Stimulated activated CD4-positive, alpha-beta T cell treated with anti-CD3 and anti-CD28 coated beads, Interleukin-12 subunit alpha, Interleukin-12 subunit beta, amount 100 ng/mL, for 4 hours (primary cell): ENCODE measurements at regions not wholly inside any gene's neighbourhood (a gene's known extent, or its start where the extent isn't known, plus 50 kb on each side); places are given as distances from the start of the nearest gene placed in this dataset.
"Not testable (repeated sequence)": the region's sequence is repeated elsewhere in the genome, so short reads cannot be mapped to it uniquely, and the experiment has no call there.

Experiments used
- DNase-seq: peaks from one replicate; pipeline ENCODE4 v3.0.0-alpha.2; 2020

DNA sequence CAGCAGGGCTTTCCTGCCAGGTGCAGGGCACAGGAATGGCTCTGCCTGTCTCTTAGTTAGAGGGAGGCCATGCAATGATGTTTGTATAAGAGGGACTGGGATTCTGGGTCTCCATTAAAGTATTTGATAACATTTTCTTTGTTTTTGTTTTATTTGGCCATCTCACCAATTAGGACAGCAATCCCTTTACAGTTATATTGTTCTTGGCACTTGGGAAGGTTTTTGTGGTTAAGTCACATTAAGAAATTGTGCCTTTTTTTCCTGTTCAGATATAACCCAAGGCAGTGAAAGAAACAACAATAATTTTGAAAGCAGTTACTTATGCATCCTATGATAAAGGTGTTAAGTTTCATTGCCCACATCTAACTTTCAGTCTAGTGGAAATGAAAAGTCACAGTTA is 237.4 kb upstream of the PRSS58 start:
- not testable (repeated sequence) for DNase-seq

DNA sequence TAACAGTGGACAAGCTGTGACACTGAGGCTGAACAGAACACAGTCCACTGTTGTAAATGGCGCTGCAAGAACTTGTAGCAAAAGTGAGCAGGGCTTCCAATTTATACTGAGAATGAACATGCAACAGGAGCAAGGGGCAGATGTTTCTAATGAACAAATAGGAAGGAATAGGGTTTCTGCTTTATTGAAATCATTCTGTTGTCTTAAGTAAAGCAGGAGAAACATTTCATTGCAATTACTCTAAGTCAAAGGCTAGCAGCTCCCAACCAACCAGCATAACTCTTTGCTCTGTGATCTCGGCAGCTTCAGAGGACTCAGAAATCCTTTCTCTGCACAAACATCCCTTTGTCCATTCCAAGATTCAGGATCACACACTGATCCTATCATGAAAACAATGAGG is 236.2 kb upstream of the PRSS58 start:
- DNase-seq: no peak

DNA sequence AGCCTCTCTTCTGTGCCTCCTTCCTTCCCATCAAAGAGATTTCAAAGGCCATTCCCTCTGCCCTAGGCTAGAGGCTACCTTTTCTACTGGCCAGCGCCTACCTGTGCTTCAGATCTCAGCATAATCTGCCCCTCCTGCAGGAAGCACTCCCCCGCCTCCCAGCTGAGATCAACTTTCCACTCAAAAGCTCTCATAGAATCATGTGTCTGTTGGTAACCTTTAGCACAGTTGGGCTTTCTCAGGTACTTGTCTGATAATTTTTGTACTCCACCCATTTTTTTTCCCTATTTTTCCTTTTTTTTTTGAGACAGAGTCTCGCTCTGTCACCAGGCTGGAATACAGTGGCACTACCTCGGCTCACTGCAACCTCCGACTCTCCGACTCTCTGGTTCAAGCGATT is 231.0 kb upstream of the PRSS58 start:
- DNase-seq: no peak

DNA sequence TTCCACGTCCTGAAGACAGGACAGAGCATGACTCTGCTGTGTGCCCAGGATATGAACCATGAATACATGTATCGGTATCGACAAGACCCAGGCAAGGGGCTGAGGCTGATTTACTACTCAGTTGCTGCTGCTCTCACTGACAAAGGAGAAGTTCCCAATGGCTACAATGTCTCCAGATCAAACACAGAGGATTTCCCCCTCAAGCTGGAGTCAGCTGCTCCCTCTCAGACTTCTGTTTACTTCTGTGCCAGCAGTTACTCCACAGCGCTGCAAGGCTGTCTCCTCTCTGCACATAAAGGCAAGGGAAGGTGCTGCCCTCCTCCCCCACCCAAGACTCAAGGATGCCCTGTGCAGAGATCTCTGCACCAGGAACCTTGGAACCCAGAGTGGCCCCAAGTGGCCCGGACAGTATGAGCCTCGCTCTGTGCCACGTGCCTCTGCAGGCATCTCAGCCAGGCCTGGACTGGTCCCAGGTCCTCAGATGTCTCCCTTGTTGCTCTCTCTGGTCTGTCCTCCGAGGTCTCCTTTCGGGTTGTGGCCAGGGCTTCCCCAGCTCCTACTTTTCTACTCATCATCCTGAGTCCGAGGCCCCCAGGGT is 230.3 kb upstream of the PRSS58 start:
- no peak for DNase-seq

DNA sequence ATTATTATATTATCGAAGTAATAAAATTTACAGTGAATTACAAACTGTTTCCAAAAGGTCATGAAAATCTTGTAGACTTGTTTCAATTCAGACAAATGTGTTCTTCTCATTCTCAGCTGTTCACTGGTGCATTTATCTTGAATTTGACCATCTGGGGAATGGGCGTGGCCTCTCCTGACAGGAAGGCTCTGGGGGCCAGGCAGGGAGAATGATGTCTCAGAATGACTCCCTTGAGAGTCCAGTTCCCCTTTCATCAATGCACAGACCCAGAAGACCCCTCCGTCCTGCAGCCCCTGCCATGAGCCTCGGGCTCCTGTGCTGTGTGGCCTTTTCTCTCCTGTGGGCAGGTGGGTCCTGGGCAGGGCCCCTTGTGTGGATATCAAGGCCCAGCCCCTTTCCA is 229.7 kb upstream of the PRSS58 start:
- not testable (repeated sequence) for DNase-seq

DNA sequence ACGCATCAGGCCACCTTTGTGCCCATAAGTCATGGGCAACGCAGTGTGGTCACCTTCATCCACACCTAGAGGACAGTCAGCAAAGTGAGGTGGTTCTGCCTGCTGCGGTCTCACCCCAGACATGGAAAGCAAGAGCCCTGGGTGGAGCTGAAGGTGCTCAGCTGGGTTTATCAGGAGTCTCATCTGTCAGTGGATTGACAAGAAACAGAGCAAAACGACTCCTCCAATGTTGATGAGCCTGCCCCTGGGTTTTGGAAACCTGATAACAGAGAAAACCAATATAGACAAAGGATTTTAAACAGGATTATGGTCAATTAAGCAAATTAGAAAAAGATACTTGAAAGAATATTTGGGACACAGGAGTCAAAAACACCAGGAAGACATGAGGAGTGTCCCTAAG is 229.3 kb upstream of the PRSS58 start:
- DNase-seq: no peak

DNA sequence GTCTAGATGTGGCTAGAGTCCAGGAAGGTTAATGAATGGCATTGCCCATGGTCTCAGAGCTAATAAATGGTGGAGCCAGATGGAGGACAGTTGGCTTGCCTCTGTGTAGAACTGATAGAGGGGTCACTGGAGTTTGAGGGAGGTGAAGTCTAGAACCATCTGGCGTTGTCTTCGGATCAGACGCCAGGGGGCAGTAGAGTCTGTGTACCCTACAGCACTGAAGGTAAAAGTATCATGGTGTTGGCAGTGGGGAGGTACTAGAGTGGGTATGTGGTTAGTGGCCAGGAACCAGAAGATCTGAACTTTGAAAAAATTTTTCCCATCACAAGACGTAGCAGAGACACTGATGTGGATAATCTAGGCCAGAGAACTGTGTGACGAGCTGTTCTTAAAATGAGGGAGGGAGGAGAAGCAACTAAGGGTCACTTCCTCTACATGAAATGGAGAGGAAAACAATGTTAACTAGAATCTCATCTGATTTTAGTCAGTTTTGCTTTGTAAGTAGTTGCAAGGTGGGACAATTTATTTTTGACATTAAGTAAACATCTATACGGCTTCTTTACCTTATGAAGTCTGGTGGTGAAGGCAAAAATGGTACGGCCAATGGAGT is 227.9 kb upstream of the PRSS58 start:
- no peak for DNase-seq

DNA sequence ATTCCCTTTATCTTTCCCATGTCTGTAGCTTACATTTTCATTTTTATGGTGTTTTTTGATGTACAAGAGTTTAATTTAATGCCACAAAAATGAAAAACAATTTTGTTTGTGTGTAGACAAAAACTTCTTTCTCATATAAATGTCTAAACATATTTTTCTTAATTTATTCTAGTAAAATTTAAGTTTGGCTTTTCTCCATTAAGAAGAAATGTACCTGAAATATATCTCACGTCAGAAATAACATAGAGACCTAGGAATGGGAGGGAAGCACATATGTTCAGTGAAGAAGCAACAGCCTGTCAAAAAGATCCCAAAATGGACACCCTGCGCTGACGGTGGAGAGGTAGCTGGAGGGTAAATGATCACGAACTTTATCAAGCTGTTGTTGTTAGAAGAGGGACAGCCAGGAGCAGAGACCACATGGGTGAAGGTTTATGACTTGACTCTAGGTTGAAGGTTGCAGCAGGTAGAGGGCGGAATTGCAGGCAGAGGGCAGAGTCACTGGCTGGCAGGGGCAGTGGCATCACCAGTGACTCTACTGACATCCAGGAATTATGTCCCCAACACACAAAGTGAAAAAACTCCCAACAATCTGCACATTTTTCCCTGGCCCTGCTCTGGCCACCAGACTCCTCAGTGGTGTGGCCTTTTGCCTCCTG is 225.9 kb upstream of the PRSS58 start:
- DNase-seq: no peak

DNA sequence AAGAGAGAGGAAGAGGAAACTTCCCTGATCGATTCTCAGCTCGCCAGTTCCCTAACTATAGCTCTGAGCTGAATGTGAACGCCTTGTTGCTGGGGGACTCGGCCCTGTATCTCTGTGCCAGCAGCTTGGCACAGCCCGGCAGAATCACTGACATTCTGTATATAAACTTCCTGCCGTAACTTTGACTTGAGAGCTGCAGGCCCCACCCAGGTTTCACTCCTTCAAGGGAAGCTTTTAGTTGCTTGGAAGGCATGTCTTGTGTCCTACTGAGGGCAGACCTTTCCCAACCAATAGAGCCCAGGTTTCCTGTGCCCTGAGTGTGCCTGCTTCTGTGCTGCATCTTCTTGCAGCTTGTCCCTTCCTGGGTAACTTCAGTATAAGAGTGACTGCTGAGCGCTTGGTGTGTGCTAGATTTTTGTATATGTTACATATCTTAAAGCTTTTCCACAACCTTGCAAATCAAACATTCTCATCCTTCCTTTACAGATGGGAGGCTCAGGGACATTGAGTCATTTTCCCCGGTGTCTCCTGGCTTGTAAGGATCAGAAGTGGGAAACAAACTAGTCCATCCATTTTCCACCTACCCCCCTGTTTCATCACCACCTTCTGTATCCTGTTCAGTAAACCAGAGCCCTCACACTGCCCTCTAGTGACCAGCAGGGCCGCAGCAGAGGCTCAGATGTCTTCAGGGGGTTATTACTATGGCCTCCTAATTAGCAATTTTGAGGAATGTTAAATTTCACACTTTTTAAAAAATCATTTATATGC is 225.2 kb upstream of the PRSS58 start:
- peak; percentile 39 for DNase-seq

DNA sequence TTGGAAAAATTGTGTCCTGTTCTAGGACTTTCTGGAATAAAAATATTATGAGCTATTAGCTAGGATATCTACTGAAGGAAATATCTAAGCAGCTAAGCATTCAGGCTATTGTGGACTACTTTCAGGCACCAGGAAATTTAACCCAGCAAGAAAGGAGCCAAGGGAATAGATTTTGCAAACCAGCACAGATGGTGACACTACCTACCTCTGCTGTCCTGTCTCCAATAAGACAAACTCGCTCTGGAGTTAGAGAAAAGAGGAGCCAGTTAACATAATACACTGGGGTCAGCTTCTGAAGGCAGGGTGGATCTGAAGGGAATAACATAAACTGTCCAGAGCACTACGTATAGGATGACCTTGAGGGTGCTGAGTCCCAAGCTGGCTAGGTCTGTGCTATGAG is 223.7 kb upstream of the PRSS58 start:
- no peak for DNase-seq

DNA sequence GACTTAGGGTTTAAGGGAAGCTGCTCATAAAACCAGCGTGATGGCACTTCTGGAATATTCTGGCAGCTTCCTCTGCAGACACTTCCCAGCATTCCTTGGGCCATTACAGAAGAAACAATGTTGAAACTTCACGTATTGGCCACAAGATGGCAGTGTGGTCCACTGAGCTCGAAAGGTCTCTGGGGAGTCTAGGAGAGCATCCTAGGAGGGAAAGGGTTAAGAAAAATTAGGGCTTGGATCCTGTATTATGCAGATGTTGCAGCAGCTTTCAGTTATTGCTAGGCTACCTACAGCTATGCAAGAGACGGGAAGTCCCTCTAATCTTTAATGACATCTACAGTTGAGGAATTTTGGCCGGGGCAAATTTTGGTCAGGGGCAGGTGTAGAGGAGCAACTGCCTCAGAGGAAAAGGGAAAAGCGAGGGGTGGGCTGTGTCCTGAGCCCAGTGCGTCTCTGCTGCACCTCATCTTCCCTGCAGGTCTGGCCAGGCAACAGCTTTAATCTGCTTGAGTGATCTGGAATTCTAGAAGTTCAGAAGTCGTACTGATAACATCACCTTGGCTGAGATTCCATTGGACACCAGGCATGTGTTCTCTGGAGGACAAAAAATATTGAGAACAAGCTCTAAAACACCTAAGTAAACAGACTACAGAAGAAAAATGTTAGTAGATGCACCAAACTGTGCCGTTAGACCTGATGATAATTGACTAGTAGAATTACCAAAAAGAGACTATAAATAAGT is 220.8 kb upstream of the PRSS58 start:
- no peak for DNase-seq

DNA sequence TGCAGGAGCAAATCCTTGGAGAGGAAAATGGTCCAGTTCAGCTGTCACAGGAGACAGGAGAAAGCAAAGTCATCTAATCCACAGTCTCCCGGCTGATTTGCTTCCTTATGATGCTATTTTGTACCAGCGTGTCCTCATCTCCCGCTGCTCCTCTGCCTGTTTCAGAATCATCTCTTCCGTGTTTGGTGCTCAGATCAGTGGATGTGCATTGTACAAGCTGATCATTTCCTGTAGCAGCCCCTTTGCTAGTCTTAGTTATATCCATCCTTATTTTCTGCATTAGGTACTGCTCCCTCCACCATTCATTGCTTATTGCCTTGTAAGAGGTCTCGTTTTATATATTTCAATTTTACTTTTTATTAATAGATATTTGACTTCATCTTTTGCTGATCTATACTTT is 219.9 kb upstream of the PRSS58 start:
- not testable (repeated sequence) for DNase-seq

DNA sequence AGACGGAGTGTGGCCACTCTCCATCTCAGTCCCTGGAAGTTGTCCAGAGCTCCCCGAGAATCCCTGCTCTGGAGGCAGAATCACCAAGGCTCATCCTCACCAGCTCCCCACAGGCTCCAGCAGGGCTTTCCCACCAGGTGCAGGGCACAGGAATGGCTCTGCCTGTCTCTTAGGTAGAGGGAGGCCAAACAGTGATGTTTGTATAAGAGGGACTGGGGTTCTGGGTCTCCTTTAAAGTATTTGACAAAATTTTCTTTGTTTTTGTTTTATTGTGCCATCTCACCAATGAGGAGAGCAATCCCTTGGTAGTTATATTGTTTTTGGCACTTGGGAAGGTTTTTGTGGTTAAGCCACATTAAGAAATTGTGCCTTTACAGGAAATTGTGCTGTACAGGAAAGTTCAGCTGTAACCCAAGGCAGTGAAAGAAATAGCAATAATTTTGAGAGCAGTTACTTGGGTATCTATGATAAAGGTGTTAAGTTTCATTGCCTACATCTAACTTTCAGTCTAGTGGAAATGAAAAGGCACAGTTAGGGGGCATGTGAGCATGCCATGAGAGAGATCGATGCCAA is 219.3 kb upstream of the PRSS58 start:
- DNase-seq: no peak

DNA sequence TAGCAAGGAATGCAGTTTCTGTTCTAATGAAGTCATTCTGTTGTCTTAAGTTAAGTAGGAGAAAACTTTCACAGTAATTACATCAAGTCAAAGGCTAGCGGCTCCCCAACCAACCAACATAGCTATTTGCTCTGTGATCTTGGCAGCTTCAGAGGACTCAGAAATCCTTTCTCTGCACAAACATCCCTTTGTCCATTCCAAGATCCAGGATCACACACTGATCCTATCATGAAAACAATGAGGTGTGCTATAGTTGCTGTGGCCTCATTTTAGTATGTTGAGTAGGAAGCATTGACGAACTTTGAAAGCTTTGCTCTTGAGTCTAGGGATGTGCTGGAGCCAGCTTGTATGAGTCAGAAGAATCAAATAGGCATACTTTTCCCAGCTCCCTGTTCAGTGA is 218.2 kb upstream of the PRSS58 start:
- no peak for DNase-seq

DNA sequence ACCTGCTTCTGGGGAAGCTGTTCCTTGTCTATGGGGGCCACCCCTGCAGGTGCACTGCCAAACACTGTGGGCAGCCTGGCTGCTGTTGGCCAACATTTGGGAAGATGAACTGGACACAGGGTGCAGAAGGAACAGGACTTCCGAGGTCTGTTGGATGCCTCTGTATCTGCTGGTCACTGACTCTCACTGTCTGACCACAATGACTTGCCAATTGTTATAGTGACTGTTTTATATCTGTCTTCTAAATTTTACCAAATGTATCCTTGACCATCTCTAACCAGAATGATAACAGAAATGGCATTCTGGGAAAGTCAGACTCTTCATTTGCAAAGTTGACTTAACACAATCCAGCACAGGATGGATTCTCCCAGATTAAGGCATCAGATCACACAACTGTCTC is 214.0 kb upstream of the PRSS58 start:
- DNase-seq: no peak

DNA sequence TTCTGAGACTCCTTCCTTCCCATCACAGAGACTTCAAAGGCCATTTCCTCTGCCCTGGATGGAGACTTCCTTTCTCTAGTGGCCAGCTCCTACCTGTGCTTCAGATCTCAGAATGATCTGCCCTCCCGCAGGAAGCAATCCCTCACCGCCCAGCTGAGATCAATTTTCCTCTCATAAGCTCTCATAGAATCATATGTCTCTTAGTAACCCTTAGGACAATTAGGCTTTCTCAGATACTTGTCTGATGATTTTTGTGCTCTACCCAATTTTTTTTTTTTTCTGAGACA is 212.6 kb upstream of the PRSS58 start:
- no peak for DNase-seq

DNA sequence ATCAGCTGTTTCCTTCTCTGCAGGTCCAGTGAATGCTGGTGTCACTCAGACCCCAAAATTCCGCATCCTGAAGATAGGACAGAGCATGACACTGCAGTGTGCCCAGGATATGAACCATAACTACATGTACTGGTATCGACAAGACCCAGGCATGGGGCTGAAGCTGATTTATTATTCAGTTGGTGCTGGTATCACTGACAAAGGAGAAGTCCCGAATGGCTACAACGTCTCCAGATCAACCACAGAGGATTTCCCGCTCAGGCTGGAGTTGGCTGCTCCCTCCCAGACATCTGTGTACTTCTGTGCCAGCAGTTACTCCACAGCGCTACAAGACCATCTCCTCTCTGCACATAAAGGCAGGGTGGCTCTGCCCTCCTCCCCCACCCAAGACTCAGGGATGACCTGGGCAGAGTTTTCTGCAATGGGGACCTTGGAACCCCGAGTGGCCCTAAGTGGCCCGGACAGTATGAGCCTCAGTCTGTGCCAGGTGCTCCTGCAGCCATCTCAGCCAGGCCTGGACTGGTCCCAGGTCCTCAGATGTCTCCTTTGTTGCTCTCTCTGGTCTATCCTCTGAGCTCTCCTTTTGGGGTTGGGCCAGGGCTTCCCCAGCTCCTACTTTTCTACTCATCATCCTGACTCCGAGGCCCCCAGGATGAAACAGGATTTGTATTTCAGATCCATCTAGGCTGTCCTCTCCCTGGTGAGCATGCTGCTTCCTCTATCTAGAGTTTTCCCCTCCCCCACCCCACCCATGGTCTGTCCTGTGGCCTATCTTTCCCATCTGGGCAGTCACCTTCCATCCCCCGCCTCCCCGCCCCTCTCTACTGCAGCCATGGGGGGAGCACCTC is 212.1 kb upstream of the PRSS58 start:
- DNase-seq: no peak

DNA sequence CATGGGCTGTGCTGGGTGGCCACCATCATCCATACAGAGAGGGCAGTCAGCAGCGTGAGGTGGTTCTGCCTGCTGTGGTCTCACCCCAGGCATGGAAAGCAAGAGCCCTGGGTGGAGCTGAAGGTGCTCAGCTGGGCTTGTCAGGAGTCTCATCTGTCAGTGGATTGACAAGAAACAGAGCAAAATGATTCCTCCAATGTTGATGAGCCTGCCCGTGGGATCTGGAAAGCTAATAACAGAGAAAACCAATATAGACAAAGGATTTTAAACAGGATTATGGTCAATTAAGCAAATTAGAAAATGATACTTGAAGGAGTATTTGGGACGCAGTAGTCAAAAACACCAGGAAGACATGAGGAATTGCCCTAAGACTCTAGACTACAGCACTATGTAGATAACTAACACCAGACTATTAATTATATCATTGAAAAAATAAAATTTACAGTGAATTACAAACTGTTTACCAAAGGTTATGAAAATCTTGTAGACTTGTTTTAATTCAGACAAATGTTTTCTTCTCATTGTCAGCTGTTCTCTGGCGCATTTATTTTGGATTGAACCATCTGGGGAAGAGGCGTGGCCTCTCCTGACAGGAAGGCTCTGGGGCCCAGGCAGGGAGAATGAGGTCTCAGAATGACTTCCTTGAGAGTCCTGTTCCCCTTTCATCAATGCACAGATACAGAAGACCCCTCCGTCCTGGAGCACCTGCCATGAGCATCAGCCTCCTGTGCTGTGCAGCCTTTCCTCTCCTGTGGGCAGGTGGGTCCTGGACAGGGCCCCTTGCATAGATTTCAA is 211.2 kb upstream of the PRSS58 start:
- DNase-seq: no peak

DNA sequence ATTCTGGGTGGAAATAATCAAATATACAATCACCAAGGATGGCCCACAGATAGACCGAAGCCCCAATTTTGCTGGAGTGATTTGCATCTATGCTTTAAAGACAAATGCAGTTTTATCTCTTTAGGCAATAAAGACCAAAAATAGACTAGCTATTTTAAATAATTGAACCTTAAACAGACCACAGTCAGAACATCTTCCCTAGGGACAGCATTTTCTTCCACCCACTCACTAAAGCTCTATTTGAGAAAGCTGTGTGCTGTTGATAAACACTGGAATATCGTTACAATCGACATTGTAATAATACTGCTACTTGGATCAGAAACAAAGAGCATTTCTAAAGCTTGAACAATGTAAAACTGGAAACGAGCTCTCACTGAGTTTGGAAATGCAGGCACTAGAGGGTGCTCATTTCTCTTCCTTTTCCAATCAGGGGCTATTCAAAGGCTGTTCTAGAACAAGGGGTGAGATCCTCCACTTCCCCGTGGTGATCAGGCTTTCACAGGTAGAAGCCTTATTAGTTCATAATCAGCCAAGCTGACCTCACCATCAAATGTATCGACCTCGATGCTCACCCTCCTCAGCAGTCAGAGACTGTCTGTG is 209.3 kb upstream of the PRSS58 start:
- DNase-seq: not testable (repeated sequence)

DNA sequence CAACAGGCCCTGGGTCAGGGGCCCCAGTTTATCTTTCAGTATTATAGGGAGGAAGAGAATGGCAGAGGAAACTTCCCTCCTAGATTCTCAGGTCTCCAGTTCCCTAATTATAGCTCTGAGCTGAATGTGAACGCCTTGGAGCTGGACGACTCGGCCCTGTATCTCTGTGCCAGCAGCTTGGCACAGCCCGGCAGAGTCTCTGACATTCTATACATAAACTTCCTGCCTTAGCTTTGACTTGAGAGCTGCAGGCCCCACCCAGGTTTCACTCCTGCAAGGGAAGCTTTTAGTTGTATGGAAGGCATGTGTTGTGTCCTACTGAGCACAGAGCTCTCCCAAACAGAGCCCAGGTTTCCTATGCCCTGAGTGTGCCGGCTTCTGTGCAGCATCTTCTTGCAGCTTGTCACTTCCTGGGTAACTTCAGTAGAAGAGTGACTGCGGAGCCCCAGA is 205.6 kb upstream of the PRSS58 start:
- DNase-seq: no peak

DNA sequence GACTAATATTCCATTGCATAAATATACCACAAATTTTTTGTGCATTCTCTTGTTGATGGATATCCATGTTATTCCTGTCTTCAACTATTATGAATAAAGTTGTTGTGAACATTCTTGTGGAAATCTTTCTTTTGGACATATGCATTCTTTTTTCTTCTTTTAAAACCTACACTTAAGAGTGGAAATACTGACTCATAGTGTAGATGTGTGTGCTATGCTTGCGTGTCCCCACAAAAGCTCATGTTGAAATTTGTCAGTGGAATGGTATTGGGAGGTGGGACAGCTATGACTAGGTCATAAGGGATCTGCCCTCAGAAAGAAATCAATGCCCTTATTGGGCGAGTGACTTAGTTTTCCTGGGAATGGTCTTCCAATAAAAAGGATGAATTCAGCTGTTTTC is 203.6 kb upstream of the PRSS58 start:
- no peak for DNase-seq
